HG03575 (cell line): ENCODE measurements at regions not wholly inside any gene's neighbourhood (a gene's known extent, or its start where the extent isn't known, plus 50 kb on each side); places are given as distances from the start of the nearest gene placed in this dataset.

ENCODE experiments used
- ATAC-seq: cut with Tn5 transposase; IDR thresholded peaks from one replicate; pipeline ENCODE4 v1.9.1; 2021; ENCODE audit not compliant: unreplicated experiment, insufficient number of reproducible peaks, low FRiP score; ENCODE audit errors: extremely low read depth

GRCh38 chr2:126748188-126748760, 92.3 kb downstream of the GYPC start:
- no peak for ATAC-seq

- ATAC-seq, result no peak
These were observed 93.1 kb downstream of the GYPC start for GRCh38 chr2:126748929-126749518.

DNA sequence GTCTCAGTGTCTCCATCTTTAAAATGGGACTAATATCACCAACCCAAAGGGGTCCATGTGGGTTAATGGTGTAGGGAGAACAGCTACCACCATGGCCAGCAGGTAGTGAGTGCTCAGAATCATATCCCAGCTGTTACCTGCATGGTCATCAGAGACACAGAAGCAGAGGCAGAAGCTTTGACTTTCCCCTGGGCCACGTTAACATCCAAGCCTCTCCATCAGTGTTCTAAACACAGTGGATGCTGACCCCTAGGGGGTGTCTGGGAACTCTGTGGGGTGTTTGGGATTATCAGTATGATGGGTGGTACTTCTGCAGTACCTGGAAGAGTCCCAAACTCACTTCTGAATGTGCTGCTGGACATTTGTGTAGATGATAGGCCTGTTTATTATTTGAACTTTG, 93.6 kb downstream of the GYPC start:
- ATAC-seq, result no peak

DNA sequence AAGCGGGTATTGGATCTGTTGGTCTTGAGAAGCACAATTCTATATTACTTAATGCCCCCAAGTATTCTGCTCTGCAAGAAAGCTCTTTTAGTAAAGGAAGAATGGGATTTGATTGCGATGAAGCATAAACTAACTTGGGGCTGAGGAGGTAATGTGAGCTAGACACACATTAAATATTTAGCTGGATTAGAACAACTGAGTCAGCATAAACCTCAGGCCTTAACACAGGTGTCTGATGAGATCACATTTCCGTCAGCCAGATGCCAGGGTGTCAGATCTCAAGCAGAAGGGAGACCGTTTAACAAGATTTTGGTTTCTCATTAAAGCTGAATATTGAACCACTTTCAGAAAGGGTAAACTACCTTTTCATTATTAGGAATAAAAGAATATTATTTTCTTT, 94.5 kb downstream of the GYPC start:
- no peak for ATAC-seq

GRCh38 chr2:126751477-126751876, 95.5 kb downstream of the GYPC start:
- ATAC-seq, result no peak

- ATAC-seq, result no peak
These were observed 96.9 kb downstream of the GYPC start for GRCh38 chr2:126752876-126753275.

DNA sequence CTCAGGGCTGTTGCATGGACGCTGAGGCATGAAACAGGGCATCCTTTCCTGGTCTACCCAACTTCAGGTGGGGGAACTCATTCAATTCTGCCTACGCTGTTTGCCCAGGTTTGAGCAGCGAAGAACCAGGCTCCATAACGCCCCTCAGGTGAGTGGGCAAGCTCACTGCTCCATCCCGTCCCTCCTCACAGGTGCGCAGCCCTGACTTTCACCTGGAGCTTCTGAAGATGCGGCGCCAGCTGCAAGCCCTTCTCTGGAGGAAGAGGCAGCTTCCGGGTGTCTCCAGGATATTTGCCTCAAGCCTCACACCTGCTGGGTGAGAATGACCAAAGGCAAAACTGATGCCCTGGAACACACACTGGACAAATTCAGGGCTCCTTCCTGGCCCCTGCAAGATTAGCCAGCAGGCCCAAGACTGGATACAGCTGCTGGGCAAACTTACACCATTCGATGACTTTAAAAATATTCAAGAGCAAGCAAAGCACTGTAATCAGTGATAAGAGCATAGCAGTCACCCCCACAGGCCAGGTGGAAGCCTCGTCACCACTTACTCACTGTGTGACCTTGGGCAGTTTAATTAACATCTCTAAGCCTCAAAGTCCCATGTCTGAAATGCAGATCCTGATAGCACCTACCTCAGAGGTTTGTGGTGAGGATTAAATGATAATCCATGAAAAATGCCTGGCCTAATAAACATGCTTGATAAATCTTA, 97.7 kb downstream of the GYPC start:
- no peak for ATAC-seq

- ATAC-seq, result no peak
These were observed 98.5 kb downstream of the GYPC start for GRCh38 chr2:126754240-126755004.

- no peak for ATAC-seq
These were observed 100.2 kb downstream of the GYPC start for GRCh38 chr2:126756125-126756524.

DNA sequence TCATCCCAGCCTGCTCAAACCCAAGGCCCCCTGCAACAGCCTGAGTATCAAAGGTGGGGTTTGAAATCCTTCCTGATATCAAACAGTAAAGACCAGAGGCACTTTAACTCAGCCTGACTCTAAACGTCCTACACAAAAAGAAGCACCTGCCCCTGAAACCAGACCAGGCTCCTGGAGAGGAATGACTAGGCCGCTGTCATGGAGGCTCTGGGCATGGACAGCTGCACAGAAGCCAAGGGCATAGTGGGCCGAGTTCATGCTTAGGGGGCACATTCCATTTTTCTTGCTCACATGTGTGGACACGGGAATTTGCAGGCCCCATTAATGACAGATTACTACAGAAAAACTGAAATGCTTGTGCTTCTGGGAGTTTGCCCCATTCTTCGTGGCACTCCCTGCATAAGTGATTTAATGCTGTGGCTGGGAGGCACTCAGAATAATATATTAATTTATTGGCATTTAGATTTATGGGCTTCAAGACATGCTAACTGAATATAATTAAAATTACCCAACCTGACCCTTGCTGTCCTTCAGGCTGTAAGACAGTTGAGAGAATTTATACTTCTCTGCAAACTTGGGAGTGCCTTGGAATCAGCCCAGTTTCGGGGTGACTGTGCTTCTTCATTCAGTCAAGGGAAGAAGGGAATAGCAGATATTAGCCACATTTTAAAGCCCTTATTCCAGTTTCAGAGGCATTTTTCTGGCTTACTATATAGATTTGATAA, 105.5 kb downstream of the GYPC start:
- no peak for ATAC-seq

DNA sequence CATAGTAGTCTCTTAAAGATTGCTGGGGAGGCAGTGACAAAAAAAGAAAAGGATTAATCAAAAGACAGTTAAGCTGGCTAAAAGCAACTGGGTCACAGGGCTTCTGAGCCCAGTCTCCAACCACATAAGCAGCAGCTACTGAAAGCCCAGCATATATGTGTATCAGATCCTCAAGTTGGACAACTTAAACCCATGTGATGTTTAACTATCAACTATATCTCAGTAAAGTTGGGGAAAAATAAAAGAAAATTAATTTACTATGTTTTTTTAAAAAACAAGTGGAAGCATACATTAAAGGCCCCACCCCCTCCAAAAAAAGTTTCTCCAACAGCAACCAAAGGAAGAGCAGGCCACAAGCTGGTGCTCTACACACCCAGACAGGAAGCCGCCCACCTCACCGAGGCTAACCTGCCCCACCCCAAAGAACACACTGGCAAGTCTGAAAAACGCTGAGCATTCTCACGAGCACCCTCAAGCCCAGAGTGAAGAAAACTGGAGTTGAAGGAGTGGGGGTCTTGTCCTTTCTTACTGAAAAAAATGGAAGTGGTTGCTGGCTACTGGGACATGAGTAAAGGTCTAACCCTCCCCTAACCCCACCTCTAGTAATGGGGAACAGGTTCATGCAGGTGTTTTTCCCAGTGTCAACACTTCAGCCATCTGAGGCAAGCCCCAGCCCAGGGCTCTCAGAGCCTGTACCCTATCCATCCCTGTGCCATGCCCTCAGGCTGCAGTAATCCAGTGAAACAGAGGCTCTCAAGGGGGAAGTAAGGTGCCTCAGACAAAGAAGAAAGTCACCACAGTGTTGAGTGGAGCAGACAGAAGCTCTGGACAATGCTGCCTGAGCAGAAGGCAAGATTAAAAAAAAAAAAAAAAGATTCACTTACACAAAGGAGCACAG, 106.3 kb downstream of the GYPC start:
- no peak for ATAC-seq

DNA sequence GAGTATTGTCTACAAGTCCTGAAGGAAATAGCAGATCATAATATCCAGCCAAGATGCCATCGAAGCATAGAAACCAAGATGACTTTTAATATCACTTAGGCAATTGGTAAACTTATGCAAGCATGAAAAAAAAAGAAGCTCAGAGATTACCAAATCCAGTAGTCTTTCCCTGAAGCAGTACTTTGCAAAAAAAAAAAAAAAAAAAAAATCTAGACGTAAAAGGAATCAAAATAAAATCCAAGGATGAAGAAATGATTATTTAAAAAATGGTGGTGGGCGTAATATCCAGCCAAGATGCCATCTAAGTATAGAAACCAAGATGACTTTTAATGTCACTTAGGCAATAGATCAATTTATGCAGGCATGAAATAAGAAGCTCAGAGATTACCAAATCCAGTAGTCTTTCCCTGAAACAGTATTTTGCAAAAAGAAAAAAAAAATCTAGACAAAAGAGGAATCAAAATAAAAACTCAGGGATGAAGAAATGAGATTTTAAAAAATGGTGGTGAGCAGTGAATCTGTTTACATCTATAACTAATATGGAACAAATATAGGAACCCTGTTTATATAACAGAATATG, 108.8 kb downstream of the GYPC start:
- ATAC-seq, result no peak

GRCh38 chr2:126765395-126765794, 109.4 kb downstream of the GYPC start:
- no peak for ATAC-seq

- no peak for ATAC-seq
These were observed 110.5 kb downstream of the GYPC start for GRCh38 chr2:126766295-126766968.

DNA sequence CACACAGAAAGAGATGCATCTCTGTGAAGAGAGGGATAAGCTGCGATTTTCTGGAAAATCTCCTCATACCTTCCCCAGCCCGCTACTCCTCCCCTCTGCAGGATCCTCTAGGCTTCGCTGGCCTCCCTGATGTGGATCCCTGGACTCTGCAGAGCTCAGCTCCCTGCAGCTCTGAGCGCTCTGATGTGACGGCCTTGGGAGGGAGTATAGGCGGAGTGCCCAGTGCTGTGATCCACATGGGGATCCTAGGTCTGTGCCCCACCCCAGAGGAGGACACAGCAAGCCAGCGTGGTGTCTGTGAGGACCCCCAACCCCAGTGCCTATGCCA, 111.0 kb downstream of the GYPC start:
- ATAC-seq, result no peak

- no peak for ATAC-seq
These were observed 113.2 kb downstream of the GYPC start for GRCh38 chr2:126769118-126769517.

GRCh38 chr2:126770466-126770865, 114.5 kb downstream of the GYPC start:
- no peak for ATAC-seq

DNA sequence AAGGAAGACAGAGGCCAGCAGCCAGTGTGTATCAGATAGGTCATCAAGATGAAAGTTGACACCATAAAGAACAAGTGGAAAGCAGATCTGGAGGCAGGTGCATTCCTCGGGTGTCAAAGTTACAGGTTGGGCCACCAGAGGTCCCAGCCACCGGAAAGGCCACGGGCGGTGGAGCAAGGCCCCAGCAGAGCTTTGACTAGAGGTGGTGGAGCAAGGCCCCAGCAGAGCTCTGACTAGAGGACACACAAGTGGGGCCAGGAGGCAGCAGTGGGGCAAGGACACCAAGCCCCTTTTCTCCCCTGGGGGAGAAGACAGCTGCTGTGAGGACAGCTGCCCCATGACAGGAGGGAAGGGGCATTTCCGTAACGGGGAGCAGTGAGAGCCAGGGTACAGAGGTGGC, 115.1 kb downstream of the GYPC start:
- no peak for ATAC-seq
